HG02798 (cell line): ENCODE measurements at regions not wholly inside any gene's neighbourhood (a gene's known extent, or its start where the extent isn't known, plus 50 kb on each side); places are given as distances from the start of the nearest gene placed in this dataset.
A peak's percentile ranks its signal among the peaks of the same experiment; 100 is the strongest.

Source experiments
- ATAC-seq: cut with Tn5 transposase; IDR thresholded peaks from one replicate; pipeline ENCODE4 v1.9.1; 2021; ENCODE audit warnings: mild to moderate bottlenecking; ENCODE audit not compliant: unreplicated experiment, poor library complexity

- no peak for ATAC-seq
Measured at GRCh38 chr10:121065330-121065729, 214.2 kb downstream of the WDR11 start.

GRCh38 chr10:121069061-121069850 is 218.1 kb downstream of the WDR11 start:
- ATAC-seq = peak; percentile 68

GRCh38 chr10:121070275-121071070 is 219.3 kb downstream of the WDR11 start:
- no peak for ATAC-seq

- ATAC-seq = no peak
Measured at GRCh38 chr10:121071901-121072300, 220.7 kb downstream of the WDR11 start.

GRCh38 chr10:121073728-121074127 is 222.6 kb downstream of the WDR11 start:
- ATAC-seq = no peak

- ATAC-seq = no peak
Measured at GRCh38 chr10:121076776-121077715, 225.9 kb downstream of the WDR11 start.

GRCh38 chr10:121078036-121078435 is 226.9 kb downstream of the WDR11 start:
- ATAC-seq = no peak

- no peak for ATAC-seq
Measured at GRCh38 chr10:121078672-121079102, 227.5 kb downstream of the WDR11 start.

- ATAC-seq = no peak
Measured at GRCh38 chr10:121079226-121079625, 228.1 kb downstream of the WDR11 start.

- no peak for ATAC-seq
Measured at GRCh38 chr10:121080281-121080891, 229.2 kb downstream of the WDR11 start.

GRCh38 chr10:121081306-121081705 is 230.1 kb downstream of the WDR11 start:
- no peak for ATAC-seq

- ATAC-seq = no peak
Measured at GRCh38 chr10:121082984-121083383, 231.8 kb downstream of the WDR11 start.

- ATAC-seq = no peak
Measured at GRCh38 chr10:121084016-121084674, 233.0 kb downstream of the WDR11 start.

GRCh38 chr10:121084675-121085070 is 233.5 kb downstream of the WDR11 start:
- ATAC-seq = no peak

- ATAC-seq = no peak
Measured at GRCh38 chr10:121085367-121085766, 234.2 kb downstream of the WDR11 start.

GRCh38 chr10:121087129-121087528 is 236.0 kb downstream of the WDR11 start:
- ATAC-seq = no peak

GRCh38 chr10:121087688-121088087 is 236.5 kb downstream of the WDR11 start:
- ATAC-seq = no peak

- no peak for ATAC-seq
Measured at GRCh38 chr10:121088524-121088923, 237.4 kb downstream of the WDR11 start.

- no peak for ATAC-seq
Measured at GRCh38 chr10:121089434-121089833, 238.3 kb downstream of the WDR11 start.
